ENCODE measurements at regions not wholly inside any gene's neighbourhood (a gene's known extent, or its start where the extent isn't known, plus 50 kb on each side); places are given as distances from the start of the nearest gene placed in this dataset.
A peak's percentile ranks its signal among the peaks of the same experiment; 100 is the strongest.

DNA sequence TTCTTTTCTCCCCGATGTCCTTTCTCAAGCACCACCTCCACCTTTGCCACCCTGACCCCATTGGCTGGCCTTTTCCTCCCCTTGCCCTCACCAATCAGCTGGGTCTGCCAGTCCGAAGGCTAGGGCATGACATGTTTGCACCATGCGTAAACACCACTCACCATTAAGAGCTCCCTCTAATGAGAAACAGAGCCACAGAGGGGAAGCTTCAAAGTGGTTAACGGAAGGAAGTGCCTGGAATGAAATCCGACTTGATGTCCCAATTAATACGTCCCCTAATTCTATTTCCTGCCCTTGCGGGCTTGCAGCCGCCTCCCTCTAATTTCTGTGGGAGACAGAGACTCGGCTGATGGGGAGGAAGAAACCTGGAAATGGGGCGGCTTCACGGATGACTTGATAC, 318.5 kb upstream of the TBX3 start:
- Histone ChIP-seq H3K4me1 (ENCODE audit: control insufficient read depth in 5 of 5, insufficient read depth in 5 of 5, low read length in 5 of 5) (peaks cover 0 to 35% (median 4%) of the 10 kb centered on the region in 5 donors), H3K4me3 (no peak overlapping the region), H3K9ac (ENCODE audit: insufficient read depth in 1 of 2, low read length in 2 of 2) (no peak overlapping the region), H3K9me3 (ENCODE audit: control insufficient read depth in 4 of 4, insufficient read depth in 3 of 4, low read length in 3 of 4) (no peaks in the 10 kb centered on the region), H3K36me3 (ENCODE audit: control insufficient read depth in 4 of 4, insufficient read depth in 4 of 4, low read length in 4 of 4) (no peaks in the 10 kb centered on the region), H3K27ac (ENCODE audit: low read depth in 1 of 2, low read length in 1 of 2) (no peak overlapping the region), H3K27me3 (ENCODE audit: control insufficient read depth in 3 of 3, insufficient read depth in 3 of 3, low read length in 2 of 3) (no peaks in the 10 kb centered on the region)
- TF ChIP-seq, protein P1, sequence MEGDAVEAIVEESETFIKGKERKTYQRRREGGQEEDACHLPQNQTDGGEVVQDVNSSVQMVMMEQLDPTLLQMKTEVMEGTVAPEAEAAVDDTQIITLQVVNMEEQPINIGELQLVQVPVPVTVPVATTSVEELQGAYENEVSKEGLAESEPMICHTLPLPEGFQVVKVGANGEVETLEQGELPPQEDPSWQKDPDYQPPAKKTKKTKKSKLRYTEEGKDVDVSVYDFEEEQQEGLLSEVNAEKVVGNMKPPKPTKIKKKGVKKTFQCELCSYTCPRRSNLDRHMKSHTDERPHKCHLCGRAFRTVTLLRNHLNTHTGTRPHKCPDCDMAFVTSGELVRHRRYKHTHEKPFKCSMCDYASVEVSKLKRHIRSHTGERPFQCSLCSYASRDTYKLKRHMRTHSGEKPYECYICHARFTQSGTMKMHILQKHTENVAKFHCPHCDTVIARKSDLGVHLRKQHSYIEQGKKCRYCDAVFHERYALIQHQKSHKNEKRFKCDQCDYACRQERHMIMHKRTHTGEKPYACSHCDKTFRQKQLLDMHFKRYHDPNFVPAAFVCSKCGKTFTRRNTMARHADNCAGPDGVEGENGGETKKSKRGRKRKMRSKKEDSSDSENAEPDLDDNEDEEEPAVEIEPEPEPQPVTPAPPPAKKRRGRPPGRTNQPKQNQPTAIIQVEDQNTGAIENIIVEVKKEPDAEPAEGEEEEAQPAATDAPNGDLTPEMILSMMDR (IDR thresholded peaks at IDR 0.05; ENCODE audit: control extremely low read depth, extremely low read depth), result no peak
- no peak for DNase-seq
- WGBS, 2 donors, result 39 to 65% methylated on average over 11 of the region's 11 CpGs
- ATAC-seq (ENCODE audit: insufficient read depth, low FRiP score), result no peak

DNA sequence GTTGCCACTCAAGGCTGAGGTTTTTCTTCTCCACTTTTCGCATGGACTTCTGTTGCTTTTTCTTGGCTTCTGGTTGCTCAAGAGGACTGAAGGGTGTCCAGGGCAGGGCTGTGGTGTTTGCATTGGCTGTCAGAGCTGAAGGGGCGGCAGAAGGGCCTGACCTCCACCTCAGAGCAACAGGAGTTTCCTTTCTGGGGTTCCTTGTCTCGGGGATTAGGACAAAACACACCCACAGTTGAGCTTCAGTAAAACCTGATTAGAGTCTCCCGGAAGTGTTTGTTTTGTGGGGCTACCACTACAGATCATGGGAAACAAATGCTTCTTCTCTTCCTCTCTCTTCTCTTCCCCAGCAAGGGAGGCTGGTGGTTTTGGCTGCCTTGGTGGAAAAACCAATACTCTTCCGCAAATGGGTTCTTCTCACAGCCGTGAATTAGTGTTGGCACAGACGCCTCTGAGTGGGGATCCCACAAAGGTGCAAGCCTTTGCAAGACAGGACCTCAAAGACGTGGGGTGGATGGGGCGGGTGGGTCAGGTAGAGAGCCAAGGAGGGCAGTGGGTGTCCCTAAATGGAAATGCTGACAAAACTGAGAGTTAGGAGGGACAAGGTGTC, 317.7 kb upstream of the TBX3 start:
- DNase-seq (peak in 1 of 3 donors; percentile 36), ATAC-seq (ENCODE audit: insufficient read depth, low FRiP score) (no peak)
- Histone ChIP-seq H3K27me3 (ENCODE audit: control insufficient read depth in 3 of 3, insufficient read depth in 3 of 3, low read length in 2 of 3) (no peaks in the 10 kb centered on the region), H3K36me3 (ENCODE audit: control insufficient read depth in 4 of 4, insufficient read depth in 4 of 4, low read length in 4 of 4) (no peaks in the 10 kb centered on the region), H3K9me3 (ENCODE audit: control insufficient read depth in 4 of 4, insufficient read depth in 3 of 4, low read length in 3 of 4) (no peaks in the 10 kb centered on the region), H3K4me1 (ENCODE audit: control insufficient read depth in 5 of 5, insufficient read depth in 5 of 5, low read length in 5 of 5) (peaks cover 0 to 35% (median 4%) of the 10 kb centered on the region in 5 donors), H3K4me3 (no peak overlapping the region), H3K9ac (ENCODE audit: insufficient read depth in 1 of 2, low read length in 2 of 2) (no peak overlapping the region), H3K27ac (ENCODE audit: low read depth in 1 of 2, low read length in 1 of 2) (no peak overlapping the region)
- TF ChIP-seq, protein P1 (IDR thresholded peaks at IDR 0.05; ENCODE audit: control extremely low read depth, extremely low read depth), result no peak
- WGBS, 2 donors, result 59 to 68% methylated on average over 9 of the region's 9 CpGs

DNA sequence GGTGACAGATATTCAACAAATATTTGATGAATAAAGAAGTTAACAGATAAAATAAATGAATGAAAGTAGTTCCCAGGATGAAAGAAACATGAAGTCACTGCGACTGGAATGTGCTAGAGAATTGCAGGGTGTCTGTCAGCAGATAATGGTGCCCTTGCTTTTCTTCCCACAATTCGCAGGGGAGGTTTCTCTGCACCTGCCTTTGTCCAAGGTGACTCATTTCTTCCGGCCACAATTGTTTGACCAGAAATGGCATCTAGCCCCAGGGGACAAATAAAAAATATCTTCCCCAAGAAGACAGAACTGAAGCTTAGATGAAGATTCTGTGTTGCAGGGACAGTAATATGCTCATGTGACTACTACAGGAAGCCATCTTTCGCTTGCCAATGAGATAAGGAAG, 316.1 kb upstream of the TBX3 start:
- Histone ChIP-seq H3K9me3 (ENCODE audit: control insufficient read depth in 4 of 4, insufficient read depth in 3 of 4, low read length in 3 of 4) (peaks cover 0 to 9% (median 2%) of the 10 kb centered on the region in 4 donors), H3K4me3 (no peak overlapping the region), H3K4me1 (ENCODE audit: control insufficient read depth in 5 of 5, insufficient read depth in 5 of 5, low read length in 5 of 5) (peaks cover 0 to 39% (median 4%) of the 10 kb centered on the region in 5 donors), H3K27me3 (ENCODE audit: control insufficient read depth in 3 of 3, insufficient read depth in 3 of 3, low read length in 2 of 3) (no peaks in the 10 kb centered on the region), H3K9ac (ENCODE audit: insufficient read depth in 1 of 2, low read length in 2 of 2) (no peak overlapping the region), H3K36me3 (ENCODE audit: control insufficient read depth in 4 of 4, insufficient read depth in 4 of 4, low read length in 4 of 4) (no peaks in the 10 kb centered on the region), H3K27ac (ENCODE audit: low read depth in 1 of 2, low read length in 1 of 2) (no peak overlapping the region)
- TF ChIP-seq, protein P1 (IDR thresholded peaks at IDR 0.05; ENCODE audit: control extremely low read depth, extremely low read depth), result no peak
- WGBS, 2 donors, result 65 to 72% methylated on average over 4 of the region's 4 CpGs
- DNase-seq (no peak), ATAC-seq (ENCODE audit: insufficient read depth, low FRiP score) (no peak)

DNA sequence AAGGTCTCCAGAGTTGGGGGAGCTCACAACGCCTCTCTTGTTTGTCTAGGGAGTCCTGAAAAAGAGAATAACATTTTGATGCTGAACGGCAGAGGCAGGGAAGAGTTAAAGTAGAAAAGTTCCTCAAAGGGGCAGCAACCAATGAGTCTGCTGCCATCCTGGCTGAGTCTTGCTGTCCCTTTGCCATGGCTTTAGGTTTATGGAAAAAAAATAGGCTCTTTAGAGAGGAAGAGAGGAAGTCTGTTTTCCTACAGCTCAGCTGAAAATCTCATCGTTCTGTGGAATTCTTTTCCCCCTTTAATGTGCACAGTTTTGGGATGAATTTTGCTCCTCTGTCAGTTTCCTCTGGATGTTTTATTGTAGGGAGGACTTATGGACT, 314.8 kb upstream of the TBX3 start:
- no peak for ATAC-seq (ENCODE audit: insufficient read depth, low FRiP score)
- WGBS, 2 donors, result 37 to 42% methylated on average over 3 of the region's 3 CpGs

More for the DNA sequence above, 314.8 kb upstream of the TBX3 start:
- H3K27ac ChIP-seq (ENCODE audit: low read depth in 1 of 2, low read length in 1 of 2), result no peak overlapping the region
- peaks cover 0 to 9% (median 2%) of the 10 kb centered on the region in 4 donors for H3K9me3 ChIP-seq (ENCODE audit: control insufficient read depth in 4 of 4, insufficient read depth in 3 of 4, low read length in 3 of 4)
- H3K9ac ChIP-seq (ENCODE audit: insufficient read depth in 1 of 2, low read length in 2 of 2), result no peak overlapping the region
- peak in 1 of 3 donors; percentile 44 for DNase-seq
- no peaks in the 10 kb centered on the region for H3K27me3 ChIP-seq (ENCODE audit: control insufficient read depth in 3 of 3, insufficient read depth in 3 of 3, low read length in 2 of 3)
- H3K4me1 ChIP-seq (ENCODE audit: control insufficient read depth in 5 of 5, insufficient read depth in 5 of 5, low read length in 5 of 5), result peaks cover 0 to 46% (median 4%) of the 10 kb centered on the region in 5 donors
- TF ChIP-seq, protein P1 (IDR thresholded peaks at IDR 0.05; ENCODE audit: control extremely low read depth, extremely low read depth), result no peak
- no peak overlapping the region for H3K4me3 ChIP-seq
- no peaks in the 10 kb centered on the region for H3K36me3 ChIP-seq (ENCODE audit: control insufficient read depth in 4 of 4, insufficient read depth in 4 of 4, low read length in 4 of 4)
